ENCODE measurements at regions not wholly inside any gene's neighbourhood (a gene's known extent, or its start where the extent isn't known, plus 50 kb on each side); places are given as distances from the start of the nearest gene placed in this dataset.

GRCh38 chr20:40173872-40174271 lies 515.2 kb downstream of the MAFB start:
- TF ChIP-seq YY1 (IDR thresholded peaks at IDR 0.05; ENCODE audit: low read depth, low read length) (no peak), CTCF (IDR thresholded peaks at IDR 0.05; ENCODE audit: control extremely low read depth in 1 of 3, insufficient read depth in 1 of 3, low read depth in 1 of 3, low read length in 3 of 3) (no peak), POLR2A (IDR thresholded peaks at IDR 0.05; ENCODE audit: control extremely low read depth in 1 of 2, low read depth in 2 of 2, low read length in 2 of 2) (no peak)
